ENCODE measurements at regions not wholly inside any gene's neighbourhood (a gene's known extent, or its start where the extent isn't known, plus 50 kb on each side); places are given as distances from the start of the nearest gene placed in this dataset.
A peak's percentile ranks its signal among the peaks of the same experiment; 100 is the strongest.

DNA sequence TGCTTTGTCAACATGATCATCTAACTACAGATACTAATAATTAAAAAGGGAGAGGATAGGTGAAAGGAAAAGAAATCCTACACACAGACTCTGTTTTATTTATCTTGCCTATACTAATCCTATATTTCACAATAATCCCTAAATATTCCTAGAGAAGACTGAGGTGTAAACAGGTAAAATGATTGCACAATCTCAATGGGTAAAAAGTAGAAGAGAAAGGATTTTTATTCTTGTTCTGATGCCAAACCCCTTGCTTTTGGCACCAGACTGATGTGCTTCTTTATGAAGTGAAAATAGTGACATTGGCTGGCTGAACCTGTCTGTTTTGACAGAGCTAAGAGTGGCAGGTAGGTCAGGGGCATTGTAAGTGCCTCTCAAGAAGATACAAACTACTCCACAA is 101.9 kb upstream of the ZPLD1 start:
- no TSS peak for BruUV-seq (replicated peaks)
- Histone ChIP-seq H3K4me2 (ENCODE audit: low read depth, low read length) (no peak overlapping the region), H3K27me3 (ENCODE audit: control insufficient read depth in 1 of 2, insufficient read depth in 2 of 2, low read length in 2 of 2) (no peaks in the 10 kb centered on the region), H3K27ac (ENCODE audit: extremely low read length, insufficient read depth, low read length) (no peak overlapping the region), H3K4me3 (replicated peaks in 1 of 3; ENCODE audit: insufficient read depth in 1 of 3, low read depth in 2 of 3, low read length in 3 of 3) (no peak overlapping the region), H3K9ac (ENCODE audit: insufficient read depth, low read depth, low read length) (no peak overlapping the region), H3K4me1 (ENCODE audit: insufficient read depth, low read length) (no peaks in the 10 kb centered on the region), H4K20me1 (ENCODE audit: insufficient read depth, low read length) (no peaks in the 10 kb centered on the region), H3K79me2 (ENCODE audit: insufficient read depth, low read length) (no peaks in the 10 kb centered on the region), H3K36me3 (replicated peaks in 1 of 2; ENCODE audit: control insufficient read depth in 1 of 2, insufficient read depth in 2 of 2, low read length in 2 of 2) (no peaks in the 10 kb centered on the region), H3K9me3 (ENCODE audit: low read length) (no peaks in the 10 kb centered on the region), H2AFZ (ENCODE audit: low read length) (no peak overlapping the region)
- in situ Hi-C loops (cut with HindIII; ENCODE audit: extremely low pct_ligation_motif_present, low pct_unique_long_range_greater_than_20kb) (no loop called here), intact Hi-C loops (cut with micrococcal nuclease; ENCODE audit: unreplicated experiment) (no loop called here)
- no peak for FAIRE-seq
- CTCF ChIA-PET (ENCODE audit: low intra/inter-chr PET ratio, low total read pairs) = no interaction called here
- TF ChIP-seq, protein P1, sequence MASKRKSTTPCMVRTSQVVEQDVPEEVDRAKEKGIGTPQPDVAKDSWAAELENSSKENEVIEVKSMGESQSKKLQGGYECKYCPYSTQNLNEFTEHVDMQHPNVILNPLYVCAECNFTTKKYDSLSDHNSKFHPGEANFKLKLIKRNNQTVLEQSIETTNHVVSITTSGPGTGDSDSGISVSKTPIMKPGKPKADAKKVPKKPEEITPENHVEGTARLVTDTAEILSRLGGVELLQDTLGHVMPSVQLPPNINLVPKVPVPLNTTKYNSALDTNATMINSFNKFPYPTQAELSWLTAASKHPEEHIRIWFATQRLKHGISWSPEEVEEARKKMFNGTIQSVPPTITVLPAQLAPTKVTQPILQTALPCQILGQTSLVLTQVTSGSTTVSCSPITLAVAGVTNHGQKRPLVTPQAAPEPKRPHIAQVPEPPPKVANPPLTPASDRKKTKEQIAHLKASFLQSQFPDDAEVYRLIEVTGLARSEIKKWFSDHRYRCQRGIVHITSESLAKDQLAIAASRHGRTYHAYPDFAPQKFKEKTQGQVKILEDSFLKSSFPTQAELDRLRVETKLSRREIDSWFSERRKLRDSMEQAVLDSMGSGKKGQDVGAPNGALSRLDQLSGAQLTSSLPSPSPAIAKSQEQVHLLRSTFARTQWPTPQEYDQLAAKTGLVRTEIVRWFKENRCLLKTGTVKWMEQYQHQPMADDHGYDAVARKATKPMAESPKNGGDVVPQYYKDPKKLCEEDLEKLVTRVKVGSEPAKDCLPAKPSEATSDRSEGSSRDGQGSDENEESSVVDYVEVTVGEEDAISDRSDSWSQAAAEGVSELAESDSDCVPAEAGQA (IDR thresholded peaks at IDR 0.05; ENCODE audit: low read depth) = no peak
- TF ChIP-seq, protein P1 (CRISPR knock-in tag; IDR thresholded peaks at IDR 0.05; ENCODE audit: borderline replicate concordance) = no peak
- peak; percentile 73 for TF ChIP-seq CEBPB (IDR thresholded peaks at IDR 0.05; ENCODE audit: borderline replicate concordance, low read depth, low read length)
- DNase-seq (ENCODE audit: low spot score) = no peak
- ATAC-seq = no peak
- POLR2A ChIA-PET = no interaction called here

DNA sequence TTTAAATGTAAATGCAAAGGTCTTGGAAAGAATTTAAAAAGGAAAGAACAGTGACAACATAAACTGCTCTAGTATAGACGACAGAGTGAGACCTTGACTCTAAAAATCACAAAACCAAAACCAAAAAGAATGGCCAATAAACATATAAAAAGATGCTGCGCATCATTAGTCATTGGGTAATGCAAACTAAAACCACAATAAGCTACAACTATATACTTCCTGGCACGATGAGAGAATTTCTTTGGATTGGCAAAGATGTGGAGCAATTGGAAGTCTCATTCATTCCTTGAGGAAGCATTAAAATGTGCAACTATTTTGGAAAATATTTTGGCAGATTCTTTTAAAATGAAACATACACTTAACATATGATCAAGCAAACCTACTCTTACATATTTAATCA is 98.7 kb upstream of the ZPLD1 start:
- intact Hi-C loops (cut with micrococcal nuclease; ENCODE audit: unreplicated experiment) (no loop called here), in situ Hi-C loops (cut with HindIII; ENCODE audit: extremely low pct_ligation_motif_present, low pct_unique_long_range_greater_than_20kb) (no loop called here)
- no peak overlapping the region for H3K4me3 ChIP-seq (replicated peaks in 1 of 3; ENCODE audit: insufficient read depth in 1 of 3, low read depth in 2 of 3, low read length in 3 of 3)
- no peak overlapping the region for H3K9ac ChIP-seq (ENCODE audit: insufficient read depth, low read depth, low read length)
- ChIA-PET POLR2A (no interaction called here), CTCF (ENCODE audit: low intra/inter-chr PET ratio, low total read pairs) (no interaction called here)
- H2AFZ ChIP-seq (ENCODE audit: low read length) = no peak overlapping the region
- H3K27me3 ChIP-seq (ENCODE audit: control insufficient read depth in 1 of 2, insufficient read depth in 2 of 2, low read length in 2 of 2) = no peaks in the 10 kb centered on the region
- H3K9me3 ChIP-seq (ENCODE audit: low read length) = no peaks in the 10 kb centered on the region
- H3K4me2 ChIP-seq (ENCODE audit: low read depth, low read length) = no peak overlapping the region
- H4K20me1 ChIP-seq (ENCODE audit: insufficient read depth, low read length) = no peaks in the 10 kb centered on the region
- no peaks in the 10 kb centered on the region for H3K36me3 ChIP-seq (replicated peaks in 1 of 2; ENCODE audit: control insufficient read depth in 1 of 2, insufficient read depth in 2 of 2, low read length in 2 of 2)
- ATAC-seq (no peak), DNase-seq (ENCODE audit: low spot score) (no peak), FAIRE-seq (no peak)
- no peak overlapping the region for H3K27ac ChIP-seq (ENCODE audit: extremely low read length, insufficient read depth, low read length)
- WGBS (ENCODE audit: low lambda C conversion rate) = 0% methylated on average over 3 of the region's 3 CpGs
- H3K79me2 ChIP-seq (ENCODE audit: insufficient read depth, low read length) = no peaks in the 10 kb centered on the region
- no TSS peak for BruUV-seq (replicated peaks)
- H3K4me1 ChIP-seq (ENCODE audit: insufficient read depth, low read length) = no peaks in the 10 kb centered on the region
- TF ChIP-seq ZNF124 (CRISPR knock-in tag; IDR thresholded peaks at IDR 0.05) (no peak), SMARCC2 (IDR thresholded peaks at IDR 0.05) (no peak), ZNF121 (CRISPR knock-in tag; IDR thresholded peaks at IDR 0.05) (no peak), ZNF7 (CRISPR knock-in tag; IDR thresholded peaks at IDR 0.05) (no peak), ZNF615 (CRISPR knock-in tag; IDR thresholded peaks at IDR 0.05; ENCODE audit: borderline replicate concordance) (no peak), ZBTB8A (CRISPR knock-in tag; IDR thresholded peaks at IDR 0.05; ENCODE audit: borderline replicate concordance, low read depth) (no peak), ZSCAN9 (CRISPR knock-in tag; IDR thresholded peaks at IDR 0.05; ENCODE audit: borderline replicate concordance) (no peak), ZNF354B (CRISPR knock-in tag; IDR thresholded peaks at IDR 0.05) (no peak), ZNF749 (CRISPR knock-in tag; IDR thresholded peaks at IDR 0.05; ENCODE audit: borderline replicate concordance) (no peak), JUND (CRISPR knock-in tag; IDR thresholded peaks at IDR 0.05) (no peak), ZNF816 (CRISPR knock-in tag; IDR thresholded peaks at IDR 0.05; ENCODE audit: borderline replicate concordance) (no peak), MAZ (IDR thresholded peaks at IDR 0.05; ENCODE audit: borderline replicate concordance, low read depth, low read length) (no peak), MAZ (CRISPR knock-in tag; IDR thresholded peaks at IDR 0.05; ENCODE audit: low read depth) (no peak), MTF2 (CRISPR knock-in tag; IDR thresholded peaks at IDR 0.05; ENCODE audit: borderline replicate concordance) (no peak)
